GM21786 (cell line): ENCODE measurements at regions not wholly inside any gene's neighbourhood (a gene's known extent, or its start where the extent isn't known, plus 50 kb on each side); places are given as distances from the start of the nearest gene placed in this dataset.
A peak's percentile ranks its signal among the peaks of the same experiment; 100 is the strongest.

Experiments used
- ATAC-seq: cut with Tn5 transposase; IDR thresholded peaks from one replicate; pipeline ENCODE4 v1.9.1; 2021; ENCODE audit not compliant: unreplicated experiment

- ATAC-seq, result no peak
These were observed 469.9 kb downstream of the GBE1 start for GRCh38 chr3:81291586-81291985.

- ATAC-seq, result no peak
These were observed 471.8 kb downstream of the GBE1 start for GRCh38 chr3:81289676-81290075.

GRCh38 chr3:81279481-81280379, 481.7 kb downstream of the GBE1 start:
- ATAC-seq, result no peak

GRCh38 chr3:81277853-81278252, 483.6 kb downstream of the GBE1 start:
- no peak for ATAC-seq

- no peak for ATAC-seq
These were observed 486.8 kb downstream of the GBE1 start for GRCh38 chr3:81274671-81275070.

GRCh38 chr3:81270603-81271379, 490.7 kb downstream of the GBE1 start:
- peak; percentile 94 for ATAC-seq

GRCh38 chr3:81268526-81268925, 492.9 kb downstream of the GBE1 start:
- no peak for ATAC-seq

- ATAC-seq, result no peak
These were observed 499.4 kb downstream of the GBE1 start for GRCh38 chr3:81261996-81262395.

GRCh38 chr3:81255463-81255862, 506.0 kb downstream of the GBE1 start:
- no peak for ATAC-seq

- no peak for ATAC-seq
These were observed 510.3 kb downstream of the GBE1 start for GRCh38 chr3:81251096-81251495.

GRCh38 chr3:81249540-81250029, 511.9 kb downstream of the GBE1 start:
- ATAC-seq, result peak; percentile 81

GRCh38 chr3:81245501-81245900, 515.9 kb downstream of the GBE1 start:
- no peak for ATAC-seq

GRCh38 chr3:81245043-81245442, 516.4 kb downstream of the GBE1 start:
- ATAC-seq, result no peak

GRCh38 chr3:81244231-81244630, 517.2 kb downstream of the GBE1 start:
- no peak for ATAC-seq

- peak; percentile 72 for ATAC-seq
These were observed 518.6 kb downstream of the GBE1 start for GRCh38 chr3:81242871-81243270.

- no peak for ATAC-seq
These were observed 524.3 kb downstream of the GBE1 start for GRCh38 chr3:81237181-81237580.

GRCh38 chr3:81218023-81218422, 543.4 kb downstream of the GBE1 start:
- ATAC-seq, result no peak

- ATAC-seq, result no peak
These were observed 544.3 kb downstream of the GBE1 start for GRCh38 chr3:81217101-81217500.

- no peak for ATAC-seq
These were observed 545.3 kb downstream of the GBE1 start for GRCh38 chr3:81216192-81216591.

GRCh38 chr3:81214631-81215030, 546.8 kb downstream of the GBE1 start:
- ATAC-seq, result no peak

- no peak for ATAC-seq
These were observed 561.9 kb downstream of the GBE1 start for GRCh38 chr3:81199587-81199986.

GRCh38 chr3:81198756-81199155, 562.7 kb downstream of the GBE1 start:
- no peak for ATAC-seq
